HUES6 (cell line): ENCODE measurements at regions not wholly inside any gene's neighbourhood (a gene's known extent, or its start where the extent isn't known, plus 50 kb on each side); places are given as distances from the start of the nearest gene placed in this dataset.

Experiments
- H3K27ac ChIP-seq: 2 replicates; pipeline ENCODE4 v1.7.0; 2013; ENCODE audit warnings: low read depth, mild to moderate bottlenecking, low read length, inconsistent platforms
- H3K27me3 ChIP-seq: 2 replicates; pipeline ENCODE4 v1.6.1; 2013; ENCODE audit warnings: low read length; ENCODE audit not compliant: control insufficient read depth, insufficient read depth
- H3K36me3 ChIP-seq: 2 replicates; pipeline ENCODE4 v1.6.1; 2013; ENCODE audit warnings: low read length; ENCODE audit not compliant: control insufficient read depth, insufficient read depth
- H3K4me1 ChIP-seq: 2 replicates; pipeline ENCODE4 v1.6.1; 2013; ENCODE audit warnings: low read length; ENCODE audit not compliant: control insufficient read depth, insufficient read depth
- H3K4me3 ChIP-seq: 2 replicates; pipeline ENCODE4 v1.5.1; 2013; ENCODE audit warnings: low read depth, low read length
- H3K9ac ChIP-seq: one replicate; pipeline ENCODE4 v1.6.1; 2013; ENCODE audit warnings: mild to moderate bottlenecking, low read length
- H3K9me3 ChIP-seq: 2 replicates; pipeline ENCODE4 v1.6.1; 2013; ENCODE audit warnings: low read depth, low read length; ENCODE audit not compliant: control insufficient read depth, insufficient read depth

DNA sequence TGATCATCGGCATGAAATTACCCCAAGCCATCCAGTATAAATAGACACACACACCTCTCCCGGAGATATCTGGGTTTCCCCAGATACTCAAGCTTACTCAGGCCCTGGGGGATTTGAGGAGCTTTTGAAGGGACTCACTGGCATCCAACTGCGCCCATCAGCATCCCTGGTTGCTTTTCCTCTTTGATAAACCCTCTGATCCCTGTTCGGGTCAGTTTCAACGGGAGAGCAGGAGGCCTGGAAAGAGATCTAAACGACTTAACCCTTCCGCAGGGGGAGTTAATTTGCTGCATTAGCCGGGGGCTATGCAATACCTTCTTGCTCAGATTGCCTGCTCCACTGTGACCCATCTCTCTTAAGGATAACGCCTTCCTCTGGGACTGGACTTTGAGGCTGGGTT, 76.6 kb downstream of the MAF start:
- Histone ChIP-seq H3K4me3 (no peak overlapping the region), H3K9me3 (no peaks in the 10 kb centered on the region), H3K27me3 (no peaks in the 10 kb centered on the region; the same call in 1 of the 2 replicates), H3K4me1 (no peaks in the 10 kb centered on the region), H3K36me3 (no peaks in the 10 kb centered on the region), H3K27ac (no peak overlapping the region), H3K9ac (no peak overlapping the region)

DNA sequence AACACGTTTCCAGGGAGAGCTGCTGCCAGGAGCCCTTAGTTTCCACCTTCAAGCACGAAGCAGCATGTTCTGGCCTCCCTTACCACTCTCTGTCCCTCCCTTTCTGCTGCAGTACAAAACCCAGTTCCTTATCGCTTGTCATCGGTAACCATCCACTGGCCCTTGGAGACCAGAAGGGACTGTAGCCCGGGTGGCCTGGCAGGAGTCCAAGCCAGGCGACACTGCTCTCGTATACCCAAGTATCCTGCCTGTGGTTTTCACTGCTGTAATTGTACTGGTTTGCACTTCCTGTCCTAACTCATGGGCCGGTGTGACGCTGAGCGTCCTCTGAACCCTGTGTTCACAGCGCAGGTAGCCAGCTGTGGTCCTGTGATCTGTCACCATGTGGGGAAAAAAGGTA, 81.1 kb downstream of the MAF start:
- H3K27ac ChIP-seq = no peak overlapping the region
- H3K9ac ChIP-seq = no peak overlapping the region
- no peak overlapping the region for H3K4me3 ChIP-seq
- H3K36me3 ChIP-seq = no peaks in the 10 kb centered on the region
- no peaks in the 10 kb centered on the region; the same call in 1 of the 2 replicates for H3K27me3 ChIP-seq
- no peaks in the 10 kb centered on the region for H3K4me1 ChIP-seq
- H3K9me3 ChIP-seq = no peaks in the 10 kb centered on the region

DNA sequence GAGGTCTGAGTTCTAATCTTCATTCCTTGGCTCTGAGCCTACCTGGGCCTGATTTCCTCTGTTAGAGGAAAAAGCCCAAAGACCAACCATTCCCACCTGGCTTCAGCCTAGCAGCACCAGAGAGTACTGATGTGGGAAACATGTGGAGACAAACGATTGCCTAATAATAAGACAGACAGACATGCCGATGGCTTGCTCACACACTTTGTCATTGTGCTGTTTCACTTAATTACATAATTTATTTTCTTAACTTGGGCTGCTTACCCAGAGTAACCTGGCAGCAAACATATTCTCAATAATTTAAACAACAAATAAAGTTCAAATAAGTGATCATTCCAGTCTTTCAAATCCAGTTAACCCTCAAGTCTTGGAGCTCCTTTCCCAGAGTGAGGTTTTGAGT, 83.4 kb downstream of the MAF start:
- Histone ChIP-seq H3K9me3 (no peaks in the 10 kb centered on the region), H3K9ac (no peak overlapping the region), H3K27ac (no peak overlapping the region), H3K36me3 (no peaks in the 10 kb centered on the region), H3K4me3 (no peak overlapping the region), H3K4me1 (no peaks in the 10 kb centered on the region), H3K27me3 (no peaks in the 10 kb centered on the region)

DNA sequence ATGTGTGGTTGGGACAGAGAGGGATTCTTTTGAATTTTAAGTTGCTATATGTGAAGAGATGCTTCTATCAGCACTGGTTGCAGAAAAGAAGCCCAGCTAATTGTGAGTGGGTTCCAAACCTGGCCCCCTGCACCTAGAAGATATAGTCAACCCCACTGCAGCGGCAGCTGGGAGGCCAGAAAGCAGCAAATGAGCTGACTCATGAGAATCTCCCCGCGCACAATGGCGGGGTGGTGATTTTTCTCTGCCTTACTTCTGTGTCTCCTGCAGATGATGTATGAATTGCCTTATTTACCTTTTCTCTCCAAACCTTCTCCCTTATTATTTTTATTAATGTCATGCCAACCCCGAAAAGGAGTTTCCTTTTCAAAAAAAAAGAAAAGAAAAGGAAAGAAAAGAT, 89.7 kb downstream of the MAF start:
- Histone ChIP-seq H3K27me3 (no peaks in the 10 kb centered on the region), H3K9me3 (no peaks in the 10 kb centered on the region), H3K9ac (no peak overlapping the region), H3K4me3 (no peak overlapping the region), H3K4me1 (no peaks in the 10 kb centered on the region; the same call in 1 of the 2 replicates), H3K27ac (no peak overlapping the region), H3K36me3 (no peaks in the 10 kb centered on the region)

DNA sequence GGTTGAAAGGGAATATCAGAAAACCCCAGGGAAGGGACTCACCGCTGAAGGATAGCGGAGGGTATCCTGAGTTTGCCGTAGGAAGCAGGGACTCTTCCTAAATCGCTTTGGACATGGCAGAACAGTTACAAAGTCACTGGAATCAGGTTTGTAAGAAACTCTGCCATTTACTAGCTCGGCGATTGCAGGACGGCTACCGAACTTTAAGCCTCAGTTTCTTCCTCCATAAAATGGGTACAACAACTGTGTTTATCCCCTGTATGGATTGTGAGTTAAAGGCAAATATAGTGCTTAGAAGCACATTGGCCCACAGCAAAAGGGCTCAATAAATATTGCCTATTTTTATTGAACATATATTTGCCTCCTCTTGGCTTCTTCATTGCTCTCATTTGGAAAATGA, 90.6 kb downstream of the MAF start:
- Histone ChIP-seq H3K4me1 (no peaks in the 10 kb centered on the region; the same call in 1 of the 2 replicates), H3K27me3 (no peaks in the 10 kb centered on the region), H3K4me3 (no peak overlapping the region), H3K9ac (no peak overlapping the region), H3K9me3 (no peaks in the 10 kb centered on the region), H3K27ac (no peak overlapping the region), H3K36me3 (no peaks in the 10 kb centered on the region)

DNA sequence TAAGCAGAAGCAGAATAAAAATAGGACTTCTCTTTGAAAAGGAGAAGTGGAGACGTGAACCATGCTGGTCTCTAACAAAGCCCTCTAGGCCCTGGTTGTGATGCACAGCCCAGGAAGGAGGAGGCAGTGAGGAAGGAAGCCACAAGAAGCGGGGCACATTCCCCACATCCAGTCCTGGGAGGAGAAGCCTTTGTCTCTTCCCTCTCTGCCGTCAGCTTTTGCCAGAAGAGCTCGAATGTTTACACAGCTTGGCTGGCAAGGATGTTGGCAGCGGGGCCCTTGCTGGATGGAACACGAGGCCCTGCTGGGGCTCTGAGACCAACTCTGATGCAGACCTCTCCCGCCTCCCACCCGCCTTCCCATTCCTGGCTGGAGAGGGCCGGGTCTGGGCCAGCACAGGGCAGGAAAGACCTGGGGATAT, 91.3 kb downstream of the MAF start:
- no peak overlapping the region for H3K4me3 ChIP-seq
- no peaks in the 10 kb centered on the region for H3K27me3 ChIP-seq
- no peak overlapping the region for H3K9ac ChIP-seq
- H3K9me3 ChIP-seq = no peaks in the 10 kb centered on the region
- no peak overlapping the region for H3K27ac ChIP-seq
- no peaks in the 10 kb centered on the region; the same call in 1 of the 2 replicates for H3K4me1 ChIP-seq
- no peaks in the 10 kb centered on the region for H3K36me3 ChIP-seq

DNA sequence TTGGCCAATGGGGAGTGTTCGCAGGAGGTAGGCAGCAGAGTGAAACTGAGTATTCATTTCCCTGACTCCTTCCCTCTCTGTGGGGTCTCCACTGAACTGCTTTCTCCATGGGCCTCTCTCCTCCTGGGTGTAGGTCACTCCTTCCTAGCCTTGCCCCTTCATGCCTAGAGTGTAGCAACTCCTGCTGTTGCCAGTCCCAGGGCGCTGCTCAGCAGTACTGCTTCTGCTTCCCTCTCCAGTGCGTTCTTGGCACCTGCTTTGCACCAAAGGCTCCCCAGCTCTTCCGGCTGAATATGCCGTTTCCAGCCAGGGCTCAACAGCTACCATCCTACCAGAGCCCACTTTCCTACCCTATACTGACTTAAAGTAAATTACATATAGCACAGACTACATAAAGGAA, 92.2 kb downstream of the MAF start:
- Histone ChIP-seq H3K9me3 (no peaks in the 10 kb centered on the region), H3K4me1 (no peaks in the 10 kb centered on the region; the same call in 1 of the 2 replicates), H3K27ac (no peak overlapping the region), H3K4me3 (no peak overlapping the region), H3K9ac (no peak overlapping the region), H3K36me3 (no peaks in the 10 kb centered on the region), H3K27me3 (no peaks in the 10 kb centered on the region)

DNA sequence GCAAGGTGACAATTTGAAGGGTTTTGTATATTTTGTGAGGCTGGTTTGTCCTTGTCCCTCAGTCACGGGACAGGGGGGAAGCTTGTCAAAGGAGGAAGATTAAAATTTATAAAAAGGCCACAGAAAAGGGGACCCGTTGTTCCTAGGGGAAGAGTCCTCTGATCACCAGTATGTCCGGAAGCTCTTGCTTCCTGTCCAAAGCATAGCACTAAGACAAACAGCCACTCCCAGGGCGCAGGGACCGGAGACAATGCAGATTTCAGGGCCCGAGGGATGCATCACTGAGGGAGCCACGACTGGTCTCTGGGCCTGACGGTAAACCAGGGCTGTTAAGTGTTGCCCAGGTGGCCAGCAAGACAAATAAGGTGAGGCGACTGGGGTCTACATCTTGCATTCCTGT, 95.2 kb downstream of the MAF start:
- H3K4me1 ChIP-seq = no peaks in the 10 kb centered on the region; the same call in 1 of the 2 replicates
- H3K36me3 ChIP-seq = no peaks in the 10 kb centered on the region
- no peak overlapping the region for H3K9ac ChIP-seq
- H3K27ac ChIP-seq = no peak overlapping the region
- no peak overlapping the region for H3K4me3 ChIP-seq
- no peaks in the 10 kb centered on the region for H3K27me3 ChIP-seq
- no peaks in the 10 kb centered on the region for H3K9me3 ChIP-seq

DNA sequence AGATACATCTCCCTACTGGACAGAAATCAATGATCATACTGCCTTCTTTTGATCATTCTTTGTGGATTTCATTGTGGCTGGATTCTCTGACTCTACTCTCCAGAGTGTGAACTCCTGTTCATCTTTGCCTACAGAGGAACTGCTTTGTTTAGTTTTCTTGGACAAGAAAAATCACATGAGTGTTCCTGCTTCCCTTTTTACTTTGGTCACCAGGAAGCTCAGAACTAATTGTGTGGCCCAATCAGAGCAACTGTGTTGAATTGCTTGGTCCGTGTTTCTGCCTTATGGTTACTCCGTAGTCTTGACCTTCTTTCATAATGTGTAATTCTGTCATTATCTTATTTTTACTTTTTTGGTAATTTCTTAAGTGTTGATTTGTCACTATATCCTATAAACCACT, 97.0 kb downstream of the MAF start:
- no peak overlapping the region for H3K9ac ChIP-seq
- H3K4me1 ChIP-seq = no peaks in the 10 kb centered on the region
- no peaks in the 10 kb centered on the region for H3K27me3 ChIP-seq
- no peak overlapping the region for H3K4me3 ChIP-seq
- H3K36me3 ChIP-seq = no peaks in the 10 kb centered on the region
- H3K27ac ChIP-seq = no peak overlapping the region
- H3K9me3 ChIP-seq = no peaks in the 10 kb centered on the region

DNA sequence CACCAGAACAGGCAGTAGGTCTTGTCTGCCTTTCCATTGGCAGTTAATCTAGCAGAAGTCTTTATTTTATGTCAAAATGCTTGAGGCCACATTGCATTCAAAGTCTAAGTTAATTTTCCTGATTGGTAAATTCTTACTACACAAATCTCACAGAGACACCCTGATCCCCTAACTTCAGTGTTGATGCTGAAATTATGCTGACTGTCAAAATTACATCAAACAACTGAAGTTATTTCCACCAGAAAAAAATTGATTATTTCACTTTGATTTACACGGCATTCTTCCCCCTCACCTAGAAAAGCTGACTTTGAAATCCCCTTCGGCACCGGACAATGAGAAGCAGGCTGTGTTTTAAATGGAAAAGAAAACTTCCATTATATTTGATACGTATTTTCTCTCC, 99.1 kb downstream of the MAF start:
- Histone ChIP-seq H3K27me3 (no peaks in the 10 kb centered on the region), H3K27ac (no peak overlapping the region), H3K4me1 (no peaks in the 10 kb centered on the region)

DNA sequence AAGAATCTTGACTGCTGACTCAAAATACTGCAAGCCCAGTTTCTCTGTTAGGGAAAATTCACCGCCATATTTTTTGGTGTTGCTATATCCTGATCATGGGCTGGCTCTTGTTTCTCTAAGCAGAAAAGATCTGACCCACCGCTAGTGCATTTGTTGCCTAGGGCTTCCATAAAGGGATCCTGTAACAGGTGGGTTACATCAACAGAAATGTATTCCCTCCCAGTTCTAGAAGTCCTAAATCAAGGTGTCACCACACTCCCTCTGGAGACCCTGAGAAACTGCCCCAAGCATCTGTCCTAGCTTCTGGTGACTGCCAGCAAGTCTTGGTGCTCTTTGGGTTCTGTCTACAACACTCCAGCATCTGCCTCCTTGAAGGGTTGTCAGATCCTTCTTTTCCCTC, 99.7 kb downstream of the MAF start:
- no peaks in the 10 kb centered on the region for H3K4me1 ChIP-seq

More for the DNA sequence above, 99.1 kb downstream of the MAF start:
- Histone ChIP-seq H3K36me3 (no peaks in the 10 kb centered on the region), H3K9me3 (no peaks in the 10 kb centered on the region), H3K4me3 (no peak overlapping the region), H3K9ac (no peak overlapping the region)

DNA sequence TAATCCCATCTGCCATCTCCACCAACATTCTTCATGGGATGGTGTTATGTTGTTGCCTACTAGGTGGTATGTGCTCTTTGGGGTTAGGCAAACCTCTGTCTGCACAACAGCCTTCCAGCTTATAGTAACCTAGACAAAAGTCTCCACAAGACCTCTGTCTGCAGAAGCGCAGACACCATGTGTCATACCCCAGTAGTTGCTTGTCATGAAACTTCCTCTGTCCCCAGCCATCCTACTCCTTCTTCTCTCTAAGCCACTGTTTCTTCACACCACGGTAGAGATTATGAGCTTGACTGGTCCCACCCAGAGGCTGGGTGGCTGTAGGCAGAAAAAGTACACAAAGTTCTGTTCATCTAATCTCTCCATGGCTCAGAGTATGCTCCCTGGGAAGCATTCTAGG, 100.3 kb downstream of the MAF start:
- Histone ChIP-seq H3K4me3 (no peak overlapping the region), H3K4me1 (no peaks in the 10 kb centered on the region), H3K27me3 (no peaks in the 10 kb centered on the region), H3K9ac (no peak overlapping the region), H3K9me3 (no peaks in the 10 kb centered on the region), H3K27ac (no peak overlapping the region), H3K36me3 (no peaks in the 10 kb centered on the region)

More for the DNA sequence above, 99.7 kb downstream of the MAF start:
- Histone ChIP-seq H3K27ac (no peak overlapping the region), H3K9ac (no peak overlapping the region), H3K27me3 (no peaks in the 10 kb centered on the region), H3K9me3 (no peaks in the 10 kb centered on the region), H3K36me3 (no peaks in the 10 kb centered on the region), H3K4me3 (no peak overlapping the region)
